IMR-90 (cell line): ENCODE measurements at regions not wholly inside any gene's neighbourhood (a gene's known extent, or its start where the extent isn't known, plus 50 kb on each side); places are given as distances from the start of the nearest gene placed in this dataset.

ENCODE experiments used
- RCOR1 ChIP-seq: IDR thresholded peaks from 2 replicates; pipeline ENCODE4 v1.6.1; 2012; ENCODE audit warnings: mild to moderate bottlenecking, low read length, improper control_type of control experiment; ENCODE audit not compliant: insufficient replicate concordance
- USF2 ChIP-seq: fragments of 150-350 bp; IDR thresholded peaks from 2 replicates; pipeline ENCODE4 v1.6.1; 2017; ENCODE audit warnings: mild to moderate bottlenecking, antibody characterized with exemption, low read length, low read depth
- TF ChIP-seq, protein P1 (sequence below): conservative IDR thresholded peaks from 2 replicates; pipeline ENCODE4 v1.5.1; 2012; ENCODE audit warnings: mild to moderate bottlenecking, low read depth, low read length, improper control_type of control experiment

- TF ChIP-seq USF2 (no peak), RCOR1 (no peak)
- TF ChIP-seq, protein P1, sequence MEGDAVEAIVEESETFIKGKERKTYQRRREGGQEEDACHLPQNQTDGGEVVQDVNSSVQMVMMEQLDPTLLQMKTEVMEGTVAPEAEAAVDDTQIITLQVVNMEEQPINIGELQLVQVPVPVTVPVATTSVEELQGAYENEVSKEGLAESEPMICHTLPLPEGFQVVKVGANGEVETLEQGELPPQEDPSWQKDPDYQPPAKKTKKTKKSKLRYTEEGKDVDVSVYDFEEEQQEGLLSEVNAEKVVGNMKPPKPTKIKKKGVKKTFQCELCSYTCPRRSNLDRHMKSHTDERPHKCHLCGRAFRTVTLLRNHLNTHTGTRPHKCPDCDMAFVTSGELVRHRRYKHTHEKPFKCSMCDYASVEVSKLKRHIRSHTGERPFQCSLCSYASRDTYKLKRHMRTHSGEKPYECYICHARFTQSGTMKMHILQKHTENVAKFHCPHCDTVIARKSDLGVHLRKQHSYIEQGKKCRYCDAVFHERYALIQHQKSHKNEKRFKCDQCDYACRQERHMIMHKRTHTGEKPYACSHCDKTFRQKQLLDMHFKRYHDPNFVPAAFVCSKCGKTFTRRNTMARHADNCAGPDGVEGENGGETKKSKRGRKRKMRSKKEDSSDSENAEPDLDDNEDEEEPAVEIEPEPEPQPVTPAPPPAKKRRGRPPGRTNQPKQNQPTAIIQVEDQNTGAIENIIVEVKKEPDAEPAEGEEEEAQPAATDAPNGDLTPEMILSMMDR: no peak
Measured at GRCh38 chr2:12207491-12207890, 461.1 kb downstream of the LPIN1 start.
